ENCODE measurements at regions not wholly inside any gene's neighbourhood (a gene's known extent, or its start where the extent isn't known, plus 50 kb on each side); places are given as distances from the start of the nearest gene placed in this dataset.

GRCh38 chr15:38814891-38815290 is 250.3 kb upstream of the RASGRP1 start:
- no peak overlapping the region for H3K4me3 ChIP-seq
- TF ChIP-seq CTCF (IDR thresholded peaks at IDR 0.05), result no peak
- no peak for DNase-seq (ENCODE audit: low spot score)
- H3K4me1 ChIP-seq (ENCODE audit: control insufficient read depth in 1 of 2, low read depth in 2 of 2), result no peaks in the 10 kb centered on the region
- no peak for ATAC-seq (ENCODE audit: insufficient number of reproducible peaks, low FRiP score, low read depth)
- no peaks in the 10 kb centered on the region for H3K36me3 ChIP-seq
- H3K27ac ChIP-seq, result no peak overlapping the region
- H3K27me3 ChIP-seq (replicated peaks; ENCODE audit: insufficient read depth), result no peaks in the 10 kb centered on the region
- no peaks in the 10 kb centered on the region for H3K9me3 ChIP-seq

- H3K27ac ChIP-seq, result no peak overlapping the region
- no peaks in the 10 kb centered on the region for H3K36me3 ChIP-seq
- H3K4me3 ChIP-seq, result no peak overlapping the region
- H3K9me3 ChIP-seq, result no peaks in the 10 kb centered on the region
- H3K27me3 ChIP-seq (replicated peaks; ENCODE audit: insufficient read depth), result no peaks in the 10 kb centered on the region
- no peaks in the 10 kb centered on the region for H3K4me1 ChIP-seq (ENCODE audit: control insufficient read depth in 1 of 2, low read depth in 2 of 2)
- DNase-seq (ENCODE audit: low spot score) (peak; percentile 39), ATAC-seq (ENCODE audit: insufficient number of reproducible peaks, low FRiP score, low read depth) (no peak)
- peak; percentile 89 for TF ChIP-seq CTCF (IDR thresholded peaks at IDR 0.05)
Observed at GRCh38 chr15:38817427-38818156, 253.0 kb upstream of the RASGRP1 start.

GRCh38 chr15:38818157-38818790 is 253.7 kb upstream of the RASGRP1 start:
- DNase-seq (ENCODE audit: low spot score), result no peak
- H3K27ac ChIP-seq, result no peak overlapping the region
- no peak for TF ChIP-seq CTCF (IDR thresholded peaks at IDR 0.05)
- no peak for ATAC-seq (ENCODE audit: insufficient number of reproducible peaks, low FRiP score, low read depth)
- no peak overlapping the region for H3K4me3 ChIP-seq
- no peaks in the 10 kb centered on the region for H3K27me3 ChIP-seq (replicated peaks; ENCODE audit: insufficient read depth)
- no peaks in the 10 kb centered on the region for H3K9me3 ChIP-seq
- H3K36me3 ChIP-seq, result no peaks in the 10 kb centered on the region
- no peaks in the 10 kb centered on the region for H3K4me1 ChIP-seq (ENCODE audit: control insufficient read depth in 1 of 2, low read depth in 2 of 2)

GRCh38 chr15:38819387-38819950 is 254.9 kb upstream of the RASGRP1 start:
- Histone ChIP-seq H3K36me3 (no peaks in the 10 kb centered on the region), H3K4me1 (ENCODE audit: control insufficient read depth in 1 of 2, low read depth in 2 of 2) (no peaks in the 10 kb centered on the region), H3K27ac (no peak overlapping the region), H3K4me3 (no peak overlapping the region), H3K9me3 (no peaks in the 10 kb centered on the region), H3K27me3 (replicated peaks; ENCODE audit: insufficient read depth) (no peaks in the 10 kb centered on the region)
- TF ChIP-seq CTCF (IDR thresholded peaks at IDR 0.05), result no peak
- ATAC-seq (ENCODE audit: insufficient number of reproducible peaks, low FRiP score, low read depth), result no peak
- DNase-seq (ENCODE audit: low spot score), result no peak

- H3K9me3 ChIP-seq, result no peaks in the 10 kb centered on the region
- H3K4me3 ChIP-seq, result no peak overlapping the region
- no peaks in the 10 kb centered on the region for H3K27me3 ChIP-seq (replicated peaks; ENCODE audit: insufficient read depth)
- H3K36me3 ChIP-seq, result no peaks in the 10 kb centered on the region
- ATAC-seq (ENCODE audit: insufficient number of reproducible peaks, low FRiP score, low read depth) (no peak), DNase-seq (ENCODE audit: low spot score) (no peak)
- no peaks in the 10 kb centered on the region for H3K4me1 ChIP-seq (ENCODE audit: control insufficient read depth in 1 of 2, low read depth in 2 of 2)
- H3K27ac ChIP-seq, result no peak overlapping the region
- TF ChIP-seq CTCF (IDR thresholded peaks at IDR 0.05), result no peak
Observed at GRCh38 chr15:38823263-38823662, 258.6 kb upstream of the RASGRP1 start.

All from thoracic aorta (tissue), 2 donors.